OCI-LY3 (cell line): ENCODE measurements at regions not wholly inside any gene's neighbourhood (a gene's known extent, or its start where the extent isn't known, plus 50 kb on each side); places are given as distances from the start of the nearest gene placed in this dataset.
"Not testable (repeated sequence)": the region's sequence is repeated elsewhere in the genome, so short reads cannot be mapped to it uniquely, and the experiment has no call there.

ENCODE experiments used
- H2AFZ ChIP-seq: fragments of 200-600, 300-600 bp; shearing (Covaris generic); 2 replicates; pipeline ENCODE4 v1.6.0; 2014; ENCODE audit warnings: antibody characterized with exemption, low read depth, low read length
- H3K27ac ChIP-seq: fragments of 200-600, 300-600 bp; sonication (generic); 2 replicates; pipeline ENCODE4 v1.5.1; 2014; ENCODE audit warnings: mild to moderate bottlenecking, low read length, moderate library complexity, mixed read lengths
- H3K27me3 ChIP-seq: fragments of 200-600, 300-600 bp; sonication (generic); 2 replicates; pipeline ENCODE4 v1.6.1; 2014; ENCODE audit warnings: low read depth, low read length, mixed read lengths
- H3K36me3 ChIP-seq: fragments of 200-600, 300-600 bp; sonication (generic); replicated peaks from 2 replicates; pipeline ENCODE3; 2014; ENCODE audit warnings: low read depth, low read length, mixed read lengths
- H3K4me1 ChIP-seq: fragments of 300-600, 200-600 bp; sonication (generic); 2 replicates; pipeline ENCODE4 v1.6.1; 2014; ENCODE audit warnings: low read length, mixed read lengths
- H3K4me2 ChIP-seq: fragments of 200-600, 300-600 bp; sonication (generic); 2 replicates; pipeline ENCODE4 v1.6.1; 2014; ENCODE audit warnings: low read length, mixed read lengths
- H3K4me3 ChIP-seq: fragments of 300-600, 200-600 bp; sonication (generic); 2 replicates; pipeline ENCODE4 v1.5.1; 2014; ENCODE audit warnings: antibody characterized with exemption, mild to moderate bottlenecking, low read length, moderate library complexity
- H3K79me2 ChIP-seq: fragments of 300-600, 200-600 bp; shearing (Covaris generic); 2 replicates; pipeline ENCODE4 v1.6.1; 2014; ENCODE audit warnings: mild to moderate bottlenecking, low read length, mixed read lengths
- H3K9ac ChIP-seq: fragments of 300-600, 200-600 bp; shearing (Covaris generic); 2 replicates; pipeline ENCODE4 v1.6.0; 2014; ENCODE audit warnings: mild to moderate bottlenecking, low read length, moderate library complexity
- H3K9me3 ChIP-seq: fragments of 200-600, 300-600 bp; shearing (Covaris generic); 2 replicates; pipeline ENCODE4 v1.6.1; 2014; ENCODE audit warnings: low read length, mixed read lengths; ENCODE audit not compliant: insufficient read depth
- H4K20me1 ChIP-seq: fragments of 200-600, 300-600 bp; sonication (generic); 2 replicates; pipeline ENCODE4 v1.6.1; 2016; ENCODE audit warnings: low read length, mixed read lengths; ENCODE audit not compliant: insufficient read depth
- EZH2phosphoT487 ChIP-seq: fragments of 200-600 bp; shearing (Covaris generic); IDR thresholded peaks from 2 replicates; pipeline ENCODE4 v1.6.1; 2018; ENCODE audit warnings: antibody characterized with exemption, mixed run types, low read depth
- TF ChIP-seq, protein P1 (sequence below): fragments of 200-600, 300-600 bp; sonication (generic); IDR thresholded peaks from 2 replicates; pipeline ENCODE4 v1.5.1; 2014; ENCODE audit warnings: antibody characterized with exemption, low read length, low read depth

DNA sequence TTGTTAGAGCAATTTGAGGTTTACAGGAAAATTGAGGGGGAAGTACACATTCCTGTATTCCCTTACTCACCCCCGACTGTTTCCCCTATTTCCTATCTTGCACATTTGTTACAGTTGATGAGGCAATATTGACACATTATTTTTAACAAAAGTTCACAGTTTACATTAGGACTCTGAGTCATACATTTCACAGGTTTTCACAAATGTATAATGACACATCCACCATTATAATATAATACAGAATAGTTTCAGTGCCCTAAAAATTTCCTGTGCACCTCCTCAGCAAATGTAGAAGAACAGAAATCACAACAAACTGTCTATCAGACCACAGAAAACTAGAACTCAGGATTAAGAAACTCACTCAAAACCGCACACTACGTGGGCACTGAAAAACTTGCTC lies 160.6 kb upstream of the RMP24 start:
- Histone ChIP-seq H3K4me3 (no peak overlapping the region), H3K79me2 (no peaks in the 10 kb centered on the region), H3K27me3 (no peaks in the 10 kb centered on the region), H3K36me3 (no peaks in the 10 kb centered on the region), H2AFZ (no peak overlapping the region), H3K9ac (no peak overlapping the region), H4K20me1 (no peaks in the 10 kb centered on the region), H3K27ac (no peak overlapping the region), H3K9me3 (no peaks in the 10 kb centered on the region), H3K4me2 (no peak overlapping the region), H3K4me1 (peaks cover 38% of the 10 kb centered on the region)
- TF ChIP-seq, protein P1, sequence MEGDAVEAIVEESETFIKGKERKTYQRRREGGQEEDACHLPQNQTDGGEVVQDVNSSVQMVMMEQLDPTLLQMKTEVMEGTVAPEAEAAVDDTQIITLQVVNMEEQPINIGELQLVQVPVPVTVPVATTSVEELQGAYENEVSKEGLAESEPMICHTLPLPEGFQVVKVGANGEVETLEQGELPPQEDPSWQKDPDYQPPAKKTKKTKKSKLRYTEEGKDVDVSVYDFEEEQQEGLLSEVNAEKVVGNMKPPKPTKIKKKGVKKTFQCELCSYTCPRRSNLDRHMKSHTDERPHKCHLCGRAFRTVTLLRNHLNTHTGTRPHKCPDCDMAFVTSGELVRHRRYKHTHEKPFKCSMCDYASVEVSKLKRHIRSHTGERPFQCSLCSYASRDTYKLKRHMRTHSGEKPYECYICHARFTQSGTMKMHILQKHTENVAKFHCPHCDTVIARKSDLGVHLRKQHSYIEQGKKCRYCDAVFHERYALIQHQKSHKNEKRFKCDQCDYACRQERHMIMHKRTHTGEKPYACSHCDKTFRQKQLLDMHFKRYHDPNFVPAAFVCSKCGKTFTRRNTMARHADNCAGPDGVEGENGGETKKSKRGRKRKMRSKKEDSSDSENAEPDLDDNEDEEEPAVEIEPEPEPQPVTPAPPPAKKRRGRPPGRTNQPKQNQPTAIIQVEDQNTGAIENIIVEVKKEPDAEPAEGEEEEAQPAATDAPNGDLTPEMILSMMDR, result no peak
- TF ChIP-seq EZH2phosphoT487, result no peak

GRCh38 chr18:35815011-35815410 lies 157.5 kb upstream of the RMP24 start:
- not testable (repeated sequence) for H4K20me1 ChIP-seq, H3K4me3 ChIP-seq, H3K27me3 ChIP-seq, H2AFZ ChIP-seq, H3K27ac ChIP-seq, H3K79me2 ChIP-seq, H3K36me3 ChIP-seq, H3K9me3 ChIP-seq, H3K9ac ChIP-seq, H3K4me2 ChIP-seq
- peaks cover 17% of the 10 kb centered on the region for H3K4me1 ChIP-seq

- no peaks in the 10 kb centered on the region for H3K79me2 ChIP-seq
- no peak overlapping the region for H3K9ac ChIP-seq
- peaks cover 4% of the 10 kb centered on the region; the same call in 1 of the 2 replicates for H3K27me3 ChIP-seq
- no peak overlapping the region for H2AFZ ChIP-seq
- H3K27ac ChIP-seq, result no peak overlapping the region
- H3K9me3 ChIP-seq, result no peaks in the 10 kb centered on the region
- TF ChIP-seq, protein P1, result no peak
- TF ChIP-seq EZH2phosphoT487, result no peak
- no peaks in the 10 kb centered on the region for H4K20me1 ChIP-seq
- no peaks in the 10 kb centered on the region for H3K36me3 ChIP-seq
- H3K4me2 ChIP-seq, result no peak overlapping the region
- H3K4me1 ChIP-seq, result peaks cover 10% of the 10 kb centered on the region
- no peak overlapping the region for H3K4me3 ChIP-seq
Observed at GRCh38 chr18:35816003-35816402, 156.5 kb upstream of the RMP24 start.

DNA sequence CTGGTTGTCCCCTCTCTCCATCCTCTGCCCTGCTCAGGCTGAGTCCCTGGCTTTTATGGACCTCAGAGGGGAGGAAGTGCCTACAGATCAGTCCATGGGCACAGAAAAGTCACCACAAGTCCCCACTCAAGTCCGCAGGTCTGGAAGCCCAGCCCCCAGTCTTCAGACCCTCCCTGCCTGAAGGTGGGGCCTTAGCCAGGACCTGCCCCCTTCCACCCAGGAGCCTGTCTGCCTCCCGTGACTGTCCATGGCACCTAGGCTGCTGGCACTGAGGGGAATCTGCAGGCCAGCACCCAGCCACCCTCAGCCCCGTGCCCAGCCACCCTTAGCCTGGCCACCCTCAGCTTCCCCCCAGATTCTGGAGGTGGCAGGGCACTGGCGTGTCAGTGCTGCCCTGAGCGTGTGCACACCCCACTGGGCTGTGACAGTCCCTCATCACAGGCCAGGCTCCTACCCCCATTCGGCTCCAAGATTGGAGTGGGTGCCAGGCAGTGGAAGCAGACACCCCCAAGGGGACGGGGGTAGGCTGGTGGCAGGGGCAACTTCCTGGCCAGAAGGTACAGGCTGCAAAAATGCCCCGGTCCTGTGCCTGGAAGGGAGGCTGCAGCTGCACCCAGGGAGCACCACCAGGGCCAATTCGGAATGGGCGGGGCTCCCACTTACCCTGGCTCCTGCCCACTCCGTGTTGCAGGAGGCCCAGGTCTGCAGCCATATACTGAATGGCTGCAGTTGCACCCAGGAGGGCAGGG lies 154.7 kb upstream of the RMP24 start:
- no peak overlapping the region for H3K9ac ChIP-seq
- no peaks in the 10 kb centered on the region for H4K20me1 ChIP-seq
- no peak overlapping the region for H3K4me3 ChIP-seq
- peaks cover 4% of the 10 kb centered on the region; the same call in 1 of the 2 replicates for H3K27me3 ChIP-seq
- no peaks in the 10 kb centered on the region for H3K36me3 ChIP-seq
- H2AFZ ChIP-seq, result no peak overlapping the region
- no peak overlapping the region for H3K27ac ChIP-seq
- no peaks in the 10 kb centered on the region for H3K4me1 ChIP-seq
- no peaks in the 10 kb centered on the region for H3K79me2 ChIP-seq
- TF ChIP-seq, protein P1, result no peak
- TF ChIP-seq EZH2phosphoT487, result no peak
- H3K4me2 ChIP-seq, result no peak overlapping the region
- H3K9me3 ChIP-seq, result no peaks in the 10 kb centered on the region
